HG03565 (cell line): ENCODE measurements at regions not wholly inside any gene's neighbourhood (a gene's known extent, or its start where the extent isn't known, plus 50 kb on each side); places are given as distances from the start of the nearest gene placed in this dataset.
A peak's percentile ranks its signal among the peaks of the same experiment; 100 is the strongest.

Experiments
- ATAC-seq: cut with Tn5 transposase; IDR thresholded peaks from one replicate; pipeline ENCODE4 v1.9.1; 2021; ENCODE audit warnings: mild to moderate bottlenecking, moderate library complexity; ENCODE audit not compliant: unreplicated experiment

DNA sequence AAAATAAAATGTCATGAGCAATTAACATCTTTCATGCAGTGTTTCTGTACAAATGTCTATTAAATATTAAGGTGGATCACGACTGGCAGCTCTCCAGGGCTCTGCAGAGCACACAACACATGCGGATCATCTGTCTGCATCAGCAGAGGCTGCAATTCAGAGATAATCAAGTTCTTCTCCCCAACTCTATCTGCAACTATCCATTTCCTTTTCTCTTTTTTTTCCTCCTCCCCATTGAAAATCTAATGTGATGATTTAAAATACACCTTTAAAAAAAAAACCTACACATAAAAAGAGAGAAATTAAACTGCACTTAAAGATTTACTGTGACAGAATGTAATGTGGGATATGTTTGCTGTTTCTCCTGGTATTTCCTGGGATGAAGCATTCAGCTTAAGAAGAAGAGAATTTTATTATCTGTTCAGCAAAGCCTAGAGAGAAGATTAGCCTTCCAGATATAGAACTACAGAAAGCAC lies 352.6 kb upstream of the CCDC54 start:
- ATAC-seq = no peak

DNA sequence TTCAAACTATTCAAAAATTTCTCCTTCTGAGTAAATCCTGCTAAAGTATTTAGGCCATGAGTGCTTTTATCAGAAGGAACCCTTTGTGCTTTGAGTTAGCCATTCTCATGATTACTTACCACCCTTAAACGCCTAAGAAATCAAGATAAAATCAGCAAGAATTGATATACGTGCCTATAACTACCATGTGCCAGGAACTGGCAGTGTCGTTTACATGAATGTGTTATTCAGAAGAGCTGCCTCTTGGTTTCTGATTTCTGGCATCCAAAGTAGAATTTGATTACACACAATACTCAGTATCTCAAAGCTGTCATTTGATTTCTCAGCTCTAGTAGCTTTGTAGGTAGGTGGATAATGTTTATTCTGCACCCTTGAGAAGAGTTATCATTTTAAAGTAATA lies 351.3 kb upstream of the CCDC54 start:
- no peak for ATAC-seq

DNA sequence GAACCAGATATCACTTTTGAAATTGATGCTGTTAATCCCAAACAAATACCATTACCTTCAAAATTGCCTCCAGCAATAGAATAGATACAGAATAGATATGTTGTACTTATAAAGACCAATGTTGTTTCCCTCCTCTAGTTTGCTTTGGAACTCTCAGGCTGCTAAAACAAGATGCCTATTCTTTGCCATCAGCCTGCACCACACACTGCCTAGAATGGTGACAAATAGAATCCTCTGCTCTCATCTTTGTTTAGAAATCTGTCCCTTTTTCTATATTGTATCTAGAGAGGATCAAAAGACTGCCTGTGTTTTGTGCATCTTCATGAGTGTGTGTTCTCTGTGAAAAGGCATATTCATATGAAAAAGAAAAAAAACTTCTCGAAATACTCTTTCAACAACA lies 349.2 kb upstream of the CCDC54 start:
- ATAC-seq = no peak

DNA sequence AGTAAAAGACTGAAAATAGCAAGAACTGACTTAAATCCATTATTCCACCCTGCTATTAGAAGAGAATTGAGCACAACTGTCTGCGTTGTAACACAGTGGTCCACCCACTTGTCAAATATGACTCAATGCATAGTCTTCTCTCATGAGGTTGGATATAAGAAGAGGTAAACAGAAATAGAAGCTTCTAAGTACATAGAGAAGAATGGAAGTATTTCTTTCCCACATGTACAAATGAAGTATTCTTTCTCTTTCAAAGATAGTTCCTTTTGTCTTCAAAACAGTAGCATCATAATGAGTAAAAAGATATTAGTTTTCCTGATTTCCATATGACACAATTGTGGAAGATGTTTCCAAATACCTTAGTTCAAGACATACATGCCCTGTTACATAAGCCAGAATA lies 348.6 kb upstream of the CCDC54 start:
- no peak for ATAC-seq

DNA sequence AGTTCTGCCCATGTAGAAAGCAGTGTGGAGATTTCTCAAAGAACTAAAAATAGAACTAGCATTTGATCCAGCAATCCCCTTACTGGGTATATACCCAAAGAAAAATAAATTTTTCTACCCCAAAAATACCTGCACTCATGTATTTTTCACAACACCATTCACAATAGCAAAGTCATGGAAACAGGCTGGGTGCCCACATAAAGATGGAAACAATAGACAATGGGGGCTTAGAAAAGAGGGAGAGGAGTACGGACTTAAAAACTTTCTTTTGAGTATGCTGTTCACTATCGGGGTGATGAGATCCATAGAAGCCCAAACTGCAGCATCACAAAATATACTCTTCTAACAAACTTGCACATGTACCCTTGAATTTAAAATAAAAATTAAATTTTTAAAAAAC lies 345.1 kb upstream of the CCDC54 start:
- no peak for ATAC-seq

DNA sequence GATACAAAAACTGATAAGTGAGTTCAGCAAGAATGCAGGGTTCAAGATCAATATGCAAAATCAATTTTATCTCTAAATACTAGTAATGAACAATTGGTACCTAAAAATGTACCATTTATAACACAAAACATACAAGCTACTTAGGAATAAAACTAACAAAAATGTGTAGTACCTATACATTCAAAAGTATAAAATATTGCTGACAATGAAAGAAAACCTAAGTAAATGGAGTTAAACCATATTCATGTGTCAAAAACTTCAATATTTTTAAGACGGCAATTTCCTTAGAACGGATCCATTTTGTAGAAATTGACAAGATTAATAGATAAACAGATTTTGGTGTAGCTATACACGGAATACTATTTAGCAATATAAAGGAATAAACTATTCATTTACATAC lies 343.1 kb upstream of the CCDC54 start:
- no peak for ATAC-seq

DNA sequence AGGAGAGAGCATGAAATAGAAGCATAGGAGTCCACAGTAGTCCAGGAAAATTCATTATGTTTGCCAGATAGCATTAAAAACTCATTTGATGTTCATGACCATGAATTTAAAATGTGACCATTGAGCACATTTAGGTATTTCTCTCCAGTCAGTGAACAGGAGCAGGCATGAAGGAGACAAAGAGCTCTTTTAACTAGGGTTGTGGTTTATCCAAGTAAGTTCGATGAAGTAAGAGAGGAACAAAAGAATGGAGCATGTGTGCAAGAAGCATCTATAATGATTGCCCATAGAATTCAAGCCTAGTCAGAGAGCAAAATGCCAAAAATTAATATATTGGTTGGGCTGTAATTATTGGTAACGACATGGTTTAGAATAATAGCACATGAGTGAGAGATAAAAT lies 342.1 kb upstream of the CCDC54 start:
- ATAC-seq = no peak

DNA sequence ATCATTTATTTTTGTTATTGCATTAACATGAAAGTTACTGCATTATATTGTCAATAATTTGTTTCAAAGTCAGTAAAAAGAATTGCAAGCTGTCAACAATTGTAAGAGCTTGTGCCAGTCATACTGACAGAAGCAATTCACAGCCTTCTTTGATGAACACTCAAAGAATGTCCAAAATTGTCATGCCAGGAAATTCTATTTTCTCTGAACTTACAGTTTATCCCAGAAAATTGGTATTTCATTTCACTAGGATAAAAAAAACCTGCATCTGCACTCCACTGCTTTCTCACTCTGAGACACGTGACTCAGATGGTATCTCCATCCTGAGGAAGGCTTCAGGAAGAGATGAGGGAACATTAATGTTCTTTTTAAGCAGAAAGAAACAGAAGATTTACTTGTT lies 332.6 kb upstream of the CCDC54 start:
- no peak for ATAC-seq

DNA sequence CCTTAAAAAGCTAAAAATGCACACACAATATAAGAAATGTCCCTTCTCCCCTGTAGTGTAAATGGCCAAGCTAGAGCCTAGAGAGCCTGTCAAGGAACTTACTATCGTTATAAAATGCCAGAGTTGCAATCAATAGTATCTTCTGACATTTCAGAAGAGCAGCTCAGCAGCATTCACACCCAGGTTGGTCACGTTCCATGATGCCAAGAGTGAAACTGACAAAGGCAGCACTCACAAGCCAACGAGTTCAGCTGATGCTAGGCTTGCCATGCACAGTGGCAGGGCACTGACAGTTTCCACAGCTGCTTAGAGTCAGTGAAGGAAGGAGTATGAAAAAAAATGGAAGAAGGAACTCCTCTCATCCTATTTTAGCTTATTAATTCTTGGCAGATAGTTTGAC lies 331.4 kb upstream of the CCDC54 start:
- ATAC-seq = no peak

DNA sequence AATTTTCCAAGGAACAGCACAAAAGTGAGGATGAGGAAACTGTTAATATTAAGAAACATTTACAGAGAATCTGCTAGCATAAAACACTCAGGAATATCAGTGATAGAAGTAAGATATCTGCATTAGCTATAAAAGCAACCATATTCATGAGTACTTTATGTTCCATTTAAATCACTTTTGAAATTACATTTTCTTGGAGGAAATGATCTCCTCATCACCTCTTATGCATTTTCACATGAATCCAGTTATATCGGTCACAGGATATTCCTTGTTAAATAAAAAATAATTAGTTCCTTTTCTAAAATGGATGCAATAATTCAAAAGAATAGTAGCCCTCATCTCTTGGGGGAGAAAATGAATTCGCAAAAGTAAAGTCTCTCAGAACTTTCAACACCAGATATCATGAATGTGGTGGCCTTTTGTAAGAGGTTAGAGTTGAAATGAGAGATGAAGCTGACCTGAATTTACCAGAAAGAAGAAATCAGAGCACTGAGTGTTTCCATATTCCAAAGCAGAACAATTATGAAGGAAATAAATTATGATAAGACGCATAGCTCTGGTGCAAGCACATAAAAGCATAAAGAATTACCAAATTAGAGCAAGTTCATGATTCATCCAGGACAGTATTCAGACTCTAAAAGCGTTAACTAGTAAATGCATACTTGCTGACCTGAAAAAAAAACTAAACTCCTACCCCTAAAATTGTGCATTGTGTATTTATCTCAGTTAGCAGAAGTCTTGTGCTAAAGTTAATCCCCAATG lies 321.9 kb upstream of the CCDC54 start:
- ATAC-seq = no peak

DNA sequence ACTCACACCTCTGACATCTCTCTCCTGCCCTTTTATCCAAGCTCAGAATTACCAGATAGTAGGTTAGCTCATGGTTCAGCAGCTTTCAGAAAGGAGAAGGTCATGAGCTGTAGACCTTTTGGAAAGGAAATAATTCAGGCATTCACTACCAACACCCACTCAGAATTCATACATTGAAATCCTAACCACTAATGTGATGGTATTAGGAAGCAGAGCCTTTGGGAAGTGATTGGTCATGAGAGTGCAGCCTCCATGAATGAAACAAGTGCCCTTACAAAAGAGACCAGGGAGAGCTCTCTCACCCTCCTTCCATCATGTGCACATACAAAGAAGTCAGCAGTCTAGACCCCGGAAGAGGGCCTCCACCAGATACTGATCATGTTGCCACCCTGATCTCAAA lies 315.8 kb upstream of the CCDC54 start:
- ATAC-seq = no peak

DNA sequence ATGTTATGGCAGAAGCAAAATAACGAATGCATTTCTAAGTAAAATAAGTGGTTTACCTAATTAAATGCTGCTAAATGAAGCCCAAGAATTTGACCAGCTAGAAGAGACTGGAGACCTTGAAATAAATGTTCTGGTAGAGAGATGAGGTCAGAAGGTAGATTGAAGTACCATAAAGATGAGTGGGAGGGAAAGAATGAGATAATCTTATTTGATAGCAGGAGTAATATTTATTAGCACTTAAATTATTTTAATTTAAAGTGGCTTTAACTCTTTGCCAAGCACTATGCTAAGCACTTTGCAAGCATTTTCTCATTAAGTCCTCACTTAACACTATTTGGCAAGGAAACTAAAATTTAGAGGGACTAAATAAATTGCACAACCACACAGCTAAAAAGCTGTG lies 314.9 kb upstream of the CCDC54 start:
- no peak for ATAC-seq

DNA sequence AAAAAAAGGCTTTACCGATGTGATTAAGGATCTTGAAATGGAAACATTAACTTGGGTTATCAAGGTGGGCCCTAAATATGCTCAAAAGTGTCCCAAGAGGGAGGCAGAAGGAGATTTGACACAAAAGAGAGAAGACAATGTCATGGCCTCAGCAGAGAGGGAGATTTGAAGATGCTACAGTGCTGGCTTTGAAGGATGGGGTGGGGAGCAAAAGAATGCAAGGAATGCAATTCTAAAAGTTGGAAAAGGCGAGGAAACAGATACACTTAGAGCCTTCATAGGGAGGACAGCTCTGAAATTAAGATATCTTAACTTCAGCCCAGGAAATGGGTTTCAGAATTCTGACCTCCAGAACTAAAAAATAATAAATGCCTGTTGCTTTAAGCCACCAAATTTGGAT lies 314.5 kb upstream of the CCDC54 start:
- no peak for ATAC-seq

DNA sequence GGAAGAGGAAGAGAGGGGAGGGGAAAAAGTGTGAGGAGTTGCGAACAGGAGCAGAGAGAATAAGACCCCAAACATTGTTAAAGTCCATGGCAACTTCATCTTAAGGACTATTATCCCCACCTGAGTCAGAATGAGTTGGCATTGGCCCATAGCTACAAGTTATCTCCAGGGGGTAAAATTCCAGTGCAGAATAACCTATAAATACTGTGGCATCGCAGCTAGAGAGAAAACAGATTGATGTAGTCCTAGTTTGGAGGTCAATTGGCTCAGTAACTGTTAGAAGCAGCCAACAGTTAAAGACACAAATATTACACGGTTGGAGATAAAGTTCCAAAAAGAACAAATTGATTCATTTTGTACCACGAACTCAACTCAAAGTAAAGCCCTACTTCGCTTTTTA lies 313.9 kb upstream of the CCDC54 start:
- ATAC-seq = no peak

DNA sequence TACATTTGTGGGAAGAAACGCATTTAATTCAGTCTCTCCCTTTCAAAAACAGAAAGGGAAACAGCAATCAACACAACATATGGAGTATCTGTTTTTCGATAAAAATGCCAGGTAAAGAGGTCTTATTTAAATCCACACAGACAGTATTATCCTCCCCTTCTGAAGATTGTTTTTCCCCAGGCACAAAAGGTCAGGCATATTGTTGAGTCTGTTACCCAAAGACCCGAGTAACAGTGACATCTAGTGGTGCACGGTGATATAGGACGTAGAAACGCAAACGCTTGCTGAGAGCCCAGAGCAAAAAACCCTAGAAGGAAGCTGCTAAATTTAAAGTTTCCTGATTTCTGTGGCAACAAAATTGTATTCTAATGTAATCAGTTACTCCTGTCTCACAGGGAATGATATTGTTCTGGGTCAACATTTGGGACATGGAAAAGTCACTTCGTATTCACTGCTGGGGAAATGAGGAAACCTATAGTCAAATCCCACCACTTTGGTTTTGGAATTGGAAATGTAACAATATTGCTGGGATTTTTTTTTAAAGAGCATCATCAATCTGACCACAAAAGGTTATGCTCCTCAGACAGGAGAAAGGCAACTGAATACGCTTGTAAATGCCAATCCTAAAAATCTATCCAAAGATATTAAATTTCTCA lies 312.7 kb upstream of the CCDC54 start:
- peak; percentile 89 for ATAC-seq

DNA sequence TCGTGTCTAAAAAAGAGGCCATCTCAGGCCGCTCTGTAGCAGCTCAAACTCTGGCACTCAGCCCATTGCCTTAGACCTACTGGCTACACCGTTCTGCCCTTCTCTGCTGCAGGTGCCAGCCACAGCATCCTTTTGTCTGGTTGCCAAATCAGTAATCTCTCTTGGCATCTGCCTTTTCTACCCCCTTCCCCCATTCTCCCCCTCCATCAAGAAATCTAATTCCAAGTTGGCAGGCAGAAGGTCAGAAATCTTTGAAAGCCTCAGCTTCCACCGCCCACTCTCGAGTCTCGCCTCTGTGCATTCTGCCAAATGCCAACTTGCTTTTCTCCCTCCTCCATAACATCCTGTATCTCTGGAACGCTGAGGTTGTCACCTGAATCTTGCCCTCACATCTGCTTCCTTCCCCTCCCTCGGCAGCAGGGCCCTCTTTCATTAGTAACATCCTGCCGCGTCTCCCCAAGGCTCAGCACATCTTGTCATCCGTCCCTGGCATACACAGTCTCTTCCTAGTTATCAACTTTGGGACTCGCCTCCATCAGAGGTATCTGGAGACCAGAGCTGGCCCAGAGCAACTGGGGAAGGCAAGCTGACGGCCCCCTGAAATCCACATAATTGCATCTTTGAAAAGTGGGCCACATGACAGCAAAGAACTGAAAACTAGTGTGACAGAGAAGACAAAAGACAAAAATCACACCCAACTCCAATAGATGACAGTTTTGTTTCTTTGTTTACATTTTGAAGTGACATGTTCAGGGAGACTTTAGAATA lies 312.0 kb upstream of the CCDC54 start:
- no peak for ATAC-seq

DNA sequence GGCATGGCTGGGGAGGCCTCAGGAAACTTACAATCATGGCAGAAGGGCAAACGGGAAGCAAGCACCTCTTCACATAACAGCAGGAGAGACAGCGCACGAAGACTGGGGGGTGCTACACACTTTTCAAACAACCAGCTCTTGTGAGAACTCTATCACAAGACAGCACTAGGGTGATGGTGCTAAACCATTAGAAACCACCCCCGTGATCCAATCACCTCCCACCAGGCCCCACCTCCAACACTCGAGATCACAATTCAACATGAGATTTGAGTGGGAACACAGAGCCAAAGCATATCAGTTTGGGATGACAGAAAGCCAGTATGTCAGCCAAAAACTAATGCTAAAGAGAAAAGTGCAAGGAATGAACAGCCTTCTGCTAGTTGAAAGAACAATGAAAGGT lies 309.8 kb upstream of the CCDC54 start:
- no peak for ATAC-seq

DNA sequence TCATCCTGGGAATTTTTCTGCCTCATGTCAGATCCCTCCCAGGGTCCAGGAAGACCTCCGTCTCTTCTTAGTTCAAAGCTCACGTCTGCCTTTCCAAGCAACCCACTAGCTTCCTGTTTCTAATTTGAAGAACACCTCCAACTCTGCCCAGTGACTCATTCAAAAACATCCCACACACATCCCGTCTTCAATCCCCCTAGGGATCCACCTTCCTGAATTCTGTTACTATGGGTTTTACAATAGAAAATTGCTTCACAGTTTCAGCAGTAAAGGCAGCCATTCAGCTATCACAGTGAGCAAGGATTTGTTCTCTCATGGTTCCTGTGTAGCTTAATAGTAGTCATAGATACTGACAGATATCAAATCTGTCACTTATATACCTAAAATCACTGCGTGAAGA lies 308.3 kb upstream of the CCDC54 start:
- ATAC-seq = no peak

DNA sequence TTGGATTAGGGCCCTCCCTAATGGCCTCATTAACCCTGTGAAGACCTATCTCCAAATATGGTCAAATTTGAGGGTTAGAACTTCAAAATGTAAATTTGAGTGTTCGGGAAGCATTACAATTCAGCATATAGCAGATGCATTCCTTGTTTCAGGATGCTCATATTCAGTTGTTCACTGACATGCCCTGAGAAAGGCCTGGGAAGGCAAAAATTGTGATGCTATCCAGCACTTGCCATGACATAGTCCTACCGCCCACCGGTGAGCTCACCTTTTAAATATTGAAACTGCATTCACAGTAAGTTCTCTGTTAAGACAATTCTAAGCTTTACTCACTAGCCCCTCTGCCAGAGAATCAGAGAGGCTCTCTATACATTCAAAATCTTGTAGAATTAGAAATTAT lies 300.3 kb upstream of the CCDC54 start:
- no peak for ATAC-seq

DNA sequence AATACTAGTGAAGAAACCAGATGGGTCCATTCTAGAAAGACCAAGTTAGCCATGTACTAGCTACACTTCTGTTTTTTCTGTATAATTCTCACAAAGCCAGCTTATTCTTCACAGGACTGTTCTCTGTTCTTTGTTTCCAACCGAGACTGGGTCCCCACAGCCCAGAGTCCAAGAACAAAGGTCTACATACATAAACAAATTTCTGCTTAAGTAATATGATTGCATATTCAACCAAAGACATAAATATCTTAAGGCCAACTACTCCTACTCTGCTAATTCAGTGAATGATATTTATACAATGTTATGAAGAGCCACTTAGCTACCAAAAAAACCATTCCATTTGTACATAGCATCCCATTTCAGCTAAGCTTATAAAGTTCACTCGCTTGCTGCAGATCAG lies 299.8 kb upstream of the CCDC54 start:
- no peak for ATAC-seq

DNA sequence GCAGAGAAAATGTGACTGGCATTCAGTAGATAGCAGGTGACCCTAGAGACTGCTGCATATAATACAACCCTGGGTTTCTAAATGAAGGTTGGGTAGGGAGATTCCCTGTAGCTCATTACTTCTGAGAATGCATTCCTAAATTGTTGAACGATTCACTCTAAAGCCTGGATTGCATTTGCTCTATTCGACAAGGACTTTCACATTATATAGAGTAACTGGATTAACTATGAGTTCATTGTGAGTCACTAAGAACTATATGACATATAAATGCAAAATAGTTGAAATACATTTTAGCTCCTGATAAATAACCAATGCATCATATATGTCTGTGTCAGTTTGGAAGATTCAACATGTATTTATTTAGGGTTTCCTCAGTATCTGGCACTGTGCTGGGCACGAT lies 294.7 kb upstream of the CCDC54 start:
- no peak for ATAC-seq

DNA sequence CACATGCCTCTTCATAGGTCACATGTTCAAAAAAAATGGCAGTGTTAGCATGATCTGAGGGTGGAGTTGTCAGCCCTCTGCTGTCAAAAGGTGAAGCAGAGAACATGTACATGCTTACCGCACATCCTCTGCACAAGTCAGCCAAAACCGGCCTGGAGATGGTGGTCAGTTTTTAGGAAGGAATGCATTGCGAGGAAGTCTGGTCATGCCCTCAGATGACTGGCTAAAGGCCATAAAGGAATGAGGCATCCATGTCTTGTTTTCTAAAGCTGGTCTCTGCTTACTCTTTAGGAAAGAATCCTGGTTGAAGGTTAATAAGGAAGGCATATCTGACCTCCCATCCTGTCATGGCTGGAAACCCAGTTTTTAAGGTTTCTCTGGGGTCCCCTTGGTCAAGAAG lies 292.0 kb upstream of the CCDC54 start:
- ATAC-seq = no peak
